NCI-H345 (cell line): ENCODE measurements at regions not wholly inside any gene's neighbourhood (a gene's known extent, or its start where the extent isn't known, plus 50 kb on each side); places are given as distances from the start of the nearest gene placed in this dataset.

Experiments
- DNase-seq: peaks from one replicate; lab custom pipeline; 2025; lab: John Stamatoyannopoulos, UW

DNA sequence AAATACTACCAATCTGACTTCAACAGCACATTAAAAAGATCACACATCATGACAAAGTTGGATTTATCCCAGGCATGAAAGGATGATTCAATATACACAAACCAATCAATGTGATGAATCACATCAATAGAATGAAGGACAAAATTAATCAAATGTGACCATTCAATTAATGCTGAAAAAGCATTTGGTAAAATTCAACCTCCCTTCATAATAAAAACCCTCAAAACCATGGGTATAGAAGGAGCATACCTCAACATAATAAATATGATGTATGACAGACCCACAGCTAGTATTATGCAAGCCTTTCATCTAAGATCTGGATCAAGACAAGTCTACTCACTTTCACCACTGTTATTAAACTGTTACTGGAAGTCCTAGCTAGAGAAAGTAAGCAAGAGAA is 921.7 kb upstream of the RAG2 start:
- no peak for DNase-seq

DNA sequence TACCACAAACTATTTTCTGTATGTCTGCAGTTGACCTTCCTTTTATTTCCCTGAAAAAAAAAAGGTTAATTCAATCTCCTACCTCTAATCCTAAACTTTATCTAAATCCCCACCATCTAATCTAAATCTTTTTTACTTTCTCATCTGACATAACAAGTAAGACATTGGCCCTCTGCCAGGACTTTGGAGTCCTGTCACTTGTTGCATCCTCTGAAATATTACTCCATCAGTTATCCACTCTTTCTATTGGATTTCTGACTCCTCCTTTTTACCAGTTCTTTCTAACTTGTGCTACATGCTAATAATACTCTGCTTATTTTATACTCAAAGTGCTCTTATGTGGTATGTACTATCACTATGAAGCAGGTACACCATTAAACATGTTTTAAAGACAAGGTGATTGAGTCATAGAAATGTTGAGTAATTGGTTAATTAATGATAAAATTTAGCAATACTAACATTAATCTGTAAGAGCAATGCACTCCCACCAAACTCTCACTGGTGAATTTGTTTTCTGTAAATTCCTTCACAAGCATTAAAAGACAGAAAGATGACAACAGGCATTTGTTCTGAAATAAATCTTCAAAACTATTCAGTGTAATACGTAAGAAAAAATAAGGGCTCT is 914.2 kb upstream of the RAG2 start:
- DNase-seq: no peak

DNA sequence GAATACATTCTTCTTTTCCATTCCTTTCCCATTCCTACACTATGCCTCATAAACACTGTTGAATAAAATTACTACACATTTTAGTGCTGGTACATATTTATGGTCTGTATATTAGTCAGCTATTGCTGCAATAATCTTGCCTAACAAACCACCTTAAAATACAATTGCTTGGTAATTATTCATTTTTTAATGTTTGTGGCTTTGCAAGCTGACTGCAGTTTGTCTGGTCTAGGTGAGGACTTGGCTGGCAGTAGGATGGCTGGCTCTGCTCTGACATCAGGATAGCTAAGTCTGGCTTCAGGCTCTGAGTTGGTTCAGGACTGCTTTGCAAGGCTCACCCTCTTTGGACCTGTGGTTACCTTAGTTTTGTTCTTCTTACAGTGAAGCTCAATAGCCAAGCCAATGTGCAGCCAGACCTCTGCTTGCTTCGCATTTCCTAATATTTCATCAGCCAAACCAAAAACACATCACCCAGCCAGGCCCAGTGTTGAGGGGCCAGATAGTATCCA is 913.4 kb upstream of the RAG2 start:
- DNase-seq: no peak

- DNase-seq: no peak
Measured at GRCh38 chr11:37509506-37509905, 911.5 kb upstream of the RAG2 start.

- DNase-seq: no peak
Measured at GRCh38 chr11:37506531-37506930, 908.5 kb upstream of the RAG2 start.

DNA sequence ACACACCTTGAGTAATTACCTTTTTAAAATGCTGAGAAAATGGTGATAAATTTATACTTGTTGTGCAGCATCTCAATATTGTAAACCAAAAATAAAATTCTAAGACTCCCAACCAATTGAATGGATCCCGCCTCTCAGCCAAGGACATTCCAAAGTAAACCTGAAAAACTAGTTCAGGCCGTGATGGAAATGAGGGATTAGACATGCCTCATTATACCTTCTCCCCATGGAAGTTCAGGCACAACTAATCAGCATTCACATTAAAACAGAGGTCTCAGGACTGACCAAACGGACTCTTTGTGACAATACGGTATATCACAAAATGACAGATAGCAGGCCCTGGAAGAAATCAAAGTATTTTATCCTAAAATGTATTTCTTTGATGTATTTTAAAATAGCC is 907.4 kb upstream of the RAG2 start:
- no peak for DNase-seq

DNA sequence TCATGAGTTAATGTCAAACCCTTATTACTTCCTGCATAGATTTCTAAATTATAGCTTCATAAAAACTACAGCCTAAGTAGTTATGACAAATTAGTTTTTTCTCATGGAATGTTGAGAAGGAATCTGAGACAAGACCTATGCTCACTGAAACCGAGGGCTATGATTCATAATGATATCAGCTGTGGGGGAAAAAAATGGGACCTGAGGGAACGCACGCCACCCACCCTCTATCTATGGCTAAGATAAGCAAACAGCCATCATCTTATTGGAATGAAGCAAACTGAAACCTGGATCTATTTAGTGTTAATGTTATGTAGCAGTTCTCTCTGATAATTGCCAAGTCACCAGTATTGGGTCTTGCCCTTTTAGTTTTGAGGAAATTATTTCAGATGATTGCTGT is 906.9 kb upstream of the RAG2 start:
- DNase-seq: no peak

DNA sequence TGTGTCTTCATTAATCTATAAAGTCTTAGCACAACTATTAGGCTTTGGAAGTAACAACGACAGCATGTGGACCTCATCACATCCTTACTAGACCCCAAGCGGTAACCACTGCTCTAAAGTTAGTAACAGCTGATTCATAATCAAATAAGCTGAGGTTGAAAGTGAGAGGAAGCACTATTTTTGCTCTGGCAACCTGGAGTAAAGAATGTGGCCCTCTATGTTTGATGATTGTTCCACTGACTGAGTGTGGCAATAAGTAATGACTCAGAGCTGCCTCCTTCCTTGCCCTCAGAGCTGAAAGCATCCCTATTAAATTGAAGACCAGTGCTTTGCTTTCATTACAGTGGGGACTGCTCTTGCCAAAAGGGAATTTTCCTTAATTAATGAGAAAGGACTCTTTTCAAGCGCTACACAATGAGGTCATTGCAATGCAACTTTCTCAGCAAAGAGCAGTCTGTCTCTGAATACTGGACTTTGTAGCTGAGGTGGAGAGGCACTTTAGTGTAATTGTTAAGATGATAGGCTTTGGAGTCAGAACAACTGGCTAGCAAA is 906.1 kb upstream of the RAG2 start:
- no peak for DNase-seq

- DNase-seq: no peak
Measured at GRCh38 chr11:37503411-37504059, 905.5 kb upstream of the RAG2 start.

DNA sequence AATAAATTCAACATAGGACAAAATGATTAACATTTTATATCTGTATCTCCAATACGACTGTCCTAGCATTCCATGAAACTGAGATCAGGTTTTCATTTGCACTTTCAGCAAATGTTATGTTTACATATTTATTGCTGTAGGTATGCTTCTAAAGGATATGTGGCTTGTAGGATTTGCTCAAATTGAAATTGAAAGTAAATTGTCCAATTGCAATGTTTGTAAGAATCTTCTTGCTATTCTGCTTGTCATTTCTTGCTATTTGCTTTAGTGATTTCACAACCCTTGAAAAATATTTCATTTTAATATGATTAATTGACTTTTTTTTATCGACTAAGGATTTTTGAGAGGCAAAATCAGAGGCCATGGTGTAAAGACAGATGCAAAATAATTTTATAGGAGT is 904.2 kb upstream of the RAG2 start:
- no peak for DNase-seq

GRCh38 chr11:37500425-37500824 is 902.4 kb upstream of the RAG2 start:
- DNase-seq: no peak

DNA sequence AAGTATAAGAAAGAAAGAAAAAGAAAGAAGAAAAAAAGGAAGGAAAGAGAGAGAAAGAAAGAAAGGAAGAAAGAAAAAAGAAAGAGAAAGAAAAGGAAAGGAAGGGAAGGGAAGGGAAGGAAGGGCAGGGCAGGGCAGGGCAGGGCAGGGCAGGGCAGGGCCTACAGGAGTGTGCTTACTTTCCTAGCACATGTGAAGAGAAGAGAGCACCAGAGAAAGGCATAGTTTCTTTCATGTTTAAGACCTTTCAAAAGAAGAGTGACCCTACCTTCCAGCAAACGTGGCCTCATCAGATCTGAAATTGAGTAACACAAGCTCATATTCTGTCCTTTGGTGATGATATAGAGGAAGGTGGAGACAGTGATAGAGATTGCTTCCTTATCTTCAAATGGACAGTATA is 899.3 kb upstream of the RAG2 start:
- no peak for DNase-seq

DNA sequence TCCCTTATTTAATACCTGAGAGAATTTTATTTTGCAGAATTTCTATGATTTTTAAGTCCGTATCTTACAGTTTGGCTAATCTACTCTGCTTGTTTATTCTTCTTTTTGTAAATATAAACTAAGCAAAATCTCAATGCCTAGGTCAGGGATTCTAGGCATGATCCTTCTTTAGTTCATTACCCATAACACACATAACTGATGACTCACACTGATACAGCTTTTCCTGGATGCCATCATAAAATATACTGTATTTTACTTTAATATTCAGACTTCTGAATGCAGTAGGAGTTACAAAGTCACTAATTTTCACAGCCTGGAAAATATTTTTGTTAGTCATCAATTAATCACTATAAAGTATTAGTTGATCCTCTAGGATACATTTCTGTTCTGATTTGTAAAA is 898.2 kb upstream of the RAG2 start:
- no peak for DNase-seq

DNA sequence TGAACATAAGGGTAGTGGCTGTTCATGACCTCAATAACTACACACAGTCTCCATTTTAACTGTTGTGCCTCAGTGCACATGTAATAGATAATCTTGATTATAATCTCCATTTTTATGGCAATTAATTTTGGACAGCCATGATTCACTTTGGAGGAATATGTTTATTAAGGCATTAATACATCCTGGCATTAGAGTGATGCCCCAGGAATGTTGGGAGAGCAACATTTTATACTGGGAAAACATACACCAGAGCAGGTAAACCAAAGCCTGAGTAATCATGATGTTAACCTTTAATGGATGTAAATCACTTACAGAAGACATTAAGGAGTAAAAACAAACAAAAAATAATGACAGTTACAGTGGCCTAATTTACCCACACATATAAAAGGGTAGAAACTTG is 886.3 kb upstream of the RAG2 start:
- DNase-seq: no peak

GRCh38 chr11:37483761-37484160 is 885.7 kb upstream of the RAG2 start:
- no peak for DNase-seq

DNA sequence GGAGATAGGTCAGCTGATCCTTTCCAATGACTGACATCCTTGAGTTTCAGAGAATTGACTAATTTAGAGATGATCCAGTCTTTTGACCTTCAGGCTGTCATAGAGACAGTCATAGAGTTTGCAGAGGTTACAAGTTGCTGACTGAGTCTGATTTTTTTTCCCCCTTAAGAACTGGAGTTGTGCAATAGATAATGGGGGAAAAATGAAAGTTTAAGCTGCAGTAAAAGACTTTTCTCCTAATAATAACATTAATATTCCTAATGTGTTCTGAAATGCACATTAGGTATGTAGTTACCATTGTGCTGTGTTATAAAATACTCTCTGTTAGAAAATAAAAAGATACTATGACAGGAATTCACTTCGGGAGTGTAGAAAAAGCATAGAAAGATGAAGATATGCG is 876.9 kb upstream of the RAG2 start:
- no peak for DNase-seq

GRCh38 chr11:37468344-37468743 is 870.3 kb upstream of the RAG2 start:
- DNase-seq: no peak

DNA sequence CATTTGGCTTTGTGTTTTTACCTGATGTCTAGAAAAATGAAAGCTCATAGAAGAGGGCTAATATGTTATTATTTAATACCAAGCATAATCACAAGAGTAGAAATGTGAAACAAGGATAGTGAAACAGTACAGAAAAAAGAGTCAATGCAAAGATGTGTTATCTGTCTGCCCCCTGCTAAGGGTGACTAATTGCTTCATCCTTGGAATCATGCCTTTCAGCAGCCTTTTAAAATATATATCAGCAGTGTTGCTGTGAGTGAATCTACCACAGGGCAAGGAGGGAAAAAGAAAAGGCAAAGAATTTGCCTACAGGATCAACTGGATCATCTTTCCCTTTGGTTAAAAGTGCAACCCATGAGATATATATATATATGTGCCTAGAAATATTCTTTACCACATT is 867.2 kb upstream of the RAG2 start:
- DNase-seq: no peak

DNA sequence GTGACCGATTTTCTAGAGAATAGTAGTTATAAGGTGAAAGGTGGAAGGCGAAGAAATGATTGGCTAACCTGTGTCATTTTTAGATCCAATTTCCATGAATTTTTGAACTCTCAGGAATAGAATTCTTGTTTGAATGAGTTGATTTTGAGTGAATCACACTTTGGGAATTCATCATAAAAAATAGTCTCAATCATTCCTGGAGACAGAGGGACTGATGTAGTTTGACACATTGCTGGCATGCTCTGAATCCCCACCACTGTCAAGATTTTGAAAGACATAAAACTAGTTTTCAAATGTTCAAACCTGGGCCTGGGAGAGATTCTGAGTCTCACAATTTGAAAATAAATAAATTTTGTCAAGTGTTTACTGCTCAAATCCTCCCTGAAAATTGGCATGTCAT is 861.4 kb upstream of the RAG2 start:
- no peak for DNase-seq

- DNase-seq: no peak
Measured at GRCh38 chr11:37456746-37457145, 858.7 kb upstream of the RAG2 start.

DNA sequence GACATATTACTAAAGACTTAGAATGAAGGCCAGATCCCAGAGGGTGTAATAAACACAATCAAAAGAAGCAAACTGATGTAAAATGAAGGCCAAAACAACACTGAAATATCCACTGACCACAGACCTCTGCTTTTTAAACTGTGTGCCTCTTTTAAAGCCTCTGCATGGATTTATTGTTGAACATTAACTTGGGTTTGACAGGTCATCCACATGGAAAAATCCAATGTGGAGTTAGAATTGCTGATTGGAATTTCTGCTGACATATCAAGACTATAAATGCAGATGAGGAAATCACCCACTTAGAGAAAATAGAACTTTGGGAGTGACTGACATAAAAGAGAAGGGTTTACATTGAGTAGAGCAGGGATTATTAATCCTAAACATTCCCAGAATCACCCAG is 853.9 kb upstream of the RAG2 start:
- no peak for DNase-seq

GRCh38 chr11:37450613-37451012 is 852.6 kb upstream of the RAG2 start:
- no peak for DNase-seq

DNA sequence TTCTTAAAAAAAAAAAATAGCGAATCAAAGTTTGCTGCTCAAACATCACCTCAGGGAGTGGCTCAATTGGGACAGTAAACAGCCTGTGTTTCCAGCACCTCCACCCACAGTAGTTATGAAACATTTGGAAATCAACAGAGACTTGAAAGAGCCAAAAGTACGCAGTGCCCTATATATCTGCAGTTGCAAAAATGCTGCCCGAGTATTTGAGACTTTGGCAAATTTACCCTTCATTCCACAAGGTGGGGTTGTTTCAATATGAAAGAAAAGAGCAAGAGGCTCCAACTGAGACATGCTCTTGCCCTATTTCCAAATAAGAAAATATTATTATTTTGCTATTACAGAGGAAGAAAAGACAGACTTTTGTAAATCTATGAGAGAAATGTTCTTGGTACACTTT is 851.1 kb upstream of the RAG2 start:
- DNase-seq: no peak

DNA sequence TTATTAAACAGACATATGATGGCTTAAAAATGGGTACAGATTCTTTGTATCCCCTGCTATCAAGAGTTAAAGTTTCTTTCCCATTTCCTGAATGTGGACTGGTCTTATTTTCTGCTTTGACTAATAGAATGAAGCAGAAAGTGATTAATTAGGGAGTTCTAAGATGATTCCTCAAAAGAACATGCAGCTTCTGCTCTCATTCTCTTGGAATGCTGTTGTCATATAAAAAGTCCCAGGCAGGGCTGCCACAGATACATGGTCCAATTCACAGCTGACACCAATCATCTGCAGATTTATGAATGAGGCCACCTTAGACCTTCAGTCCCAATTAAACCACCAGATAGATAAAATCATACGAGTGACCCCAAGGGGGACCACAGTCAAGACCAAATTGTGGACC is 844.5 kb upstream of the RAG2 start:
- DNase-seq: no peak
